IPS-11a (cell line): ENCODE measurements at regions not wholly inside any gene's neighbourhood (a gene's known extent, or its start where the extent isn't known, plus 50 kb on each side); places are given as distances from the start of the nearest gene placed in this dataset.
"Not testable (repeated sequence)": the region's sequence is repeated elsewhere in the genome, so short reads cannot be mapped to it uniquely, and the experiment has no call there.

Experiments used
- H3K4me3 ChIP-seq: one replicate; pipeline ENCODE4 v1.5.1; 2013; ENCODE audit warnings: low read depth, low read length, control low read depth

DNA sequence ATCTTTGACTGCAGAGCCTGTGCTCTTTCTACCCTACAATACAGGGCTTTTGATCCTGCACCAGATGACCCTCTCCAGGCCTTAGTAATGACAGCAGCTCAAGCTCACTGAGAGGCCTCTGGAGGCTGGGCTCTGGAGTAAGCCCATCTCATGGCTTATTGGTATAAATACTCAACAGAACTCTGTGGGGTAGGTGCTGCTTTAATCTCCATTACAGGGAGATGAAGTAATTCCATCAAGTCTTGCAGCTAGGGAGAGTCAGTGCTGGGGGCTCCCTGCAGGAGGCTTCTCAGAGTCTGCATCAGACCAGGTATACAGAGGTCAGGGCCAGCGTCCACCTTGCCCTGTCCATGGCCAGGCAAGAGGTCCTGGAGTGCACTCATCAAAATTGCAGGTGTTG lies 89.2 kb upstream of the SLC6A11 start:
- no peak overlapping the region for H3K4me3 ChIP-seq

DNA sequence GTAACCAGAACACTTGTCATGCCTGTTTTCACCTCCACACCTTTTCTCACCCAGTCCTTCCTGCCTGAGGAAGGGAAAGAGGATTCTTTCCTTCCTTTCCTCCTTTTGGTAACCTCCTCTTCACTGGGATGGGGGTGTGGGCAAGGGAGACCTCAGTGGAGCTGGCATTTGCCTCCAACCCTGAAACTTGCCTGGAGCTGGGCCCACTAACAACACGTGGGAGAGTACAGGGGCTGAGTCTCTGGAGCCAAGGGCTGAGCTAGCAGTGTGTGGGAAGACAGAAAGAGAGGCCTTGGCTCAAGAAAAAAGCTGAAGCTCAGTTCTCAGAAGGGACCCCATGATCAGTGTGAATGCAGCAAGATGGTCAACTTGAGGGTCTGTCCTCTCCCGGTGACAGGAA lies 86.6 kb upstream of the SLC6A11 start:
- no peak overlapping the region for H3K4me3 ChIP-seq

- no peak overlapping the region for H3K4me3 ChIP-seq
Observed at GRCh38 chr3:10732292-10732691, 83.7 kb upstream of the SLC6A11 start.

- no peak overlapping the region for H3K4me3 ChIP-seq
Observed at GRCh38 chr3:10733297-10733696, 82.7 kb upstream of the SLC6A11 start.

DNA sequence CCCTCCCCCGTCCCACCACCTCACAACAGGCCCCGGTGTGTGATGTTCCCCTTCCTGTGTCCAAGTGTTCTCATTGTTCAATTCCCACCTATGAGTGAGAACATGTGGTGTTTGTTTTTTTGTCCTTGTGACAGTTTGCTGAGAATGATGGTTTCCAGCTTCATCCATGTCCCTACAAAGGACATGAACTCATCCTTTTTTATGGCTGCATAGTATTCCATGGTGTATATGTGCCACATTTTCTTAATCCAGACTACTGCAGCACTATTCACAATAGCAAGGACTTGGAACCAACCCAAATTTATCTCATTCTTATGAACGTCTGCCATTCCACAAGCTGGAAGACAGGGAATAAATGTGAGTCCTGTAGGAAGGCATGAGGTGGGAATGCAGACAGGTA lies 79.6 kb upstream of the SLC6A11 start:
- H3K4me3 ChIP-seq: not testable (repeated sequence)

DNA sequence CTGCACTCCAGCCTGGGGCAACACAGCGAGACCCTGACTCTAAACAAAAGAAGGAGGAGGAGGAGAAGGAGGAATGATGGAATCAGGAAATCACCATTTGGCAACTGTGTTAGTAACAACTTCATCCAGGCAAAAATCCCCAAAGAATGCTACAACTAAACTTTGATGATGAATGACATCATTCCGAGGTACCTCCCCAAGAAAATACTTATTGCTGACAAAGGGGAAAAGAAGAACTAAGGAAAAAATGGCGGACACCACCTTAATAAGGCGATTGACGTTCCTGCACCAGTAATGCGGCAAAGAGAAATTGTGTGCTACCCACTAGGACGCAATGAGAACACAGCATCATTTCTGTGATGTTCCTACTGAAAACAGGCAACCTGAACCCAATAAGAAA lies 78.2 kb upstream of the SLC6A11 start:
- H3K4me3 ChIP-seq: no peak overlapping the region

GRCh38 chr3:10738688-10739372 lies 77.2 kb upstream of the SLC6A11 start:
- H3K4me3 ChIP-seq: peak overlapping the region; percentile 33

DNA sequence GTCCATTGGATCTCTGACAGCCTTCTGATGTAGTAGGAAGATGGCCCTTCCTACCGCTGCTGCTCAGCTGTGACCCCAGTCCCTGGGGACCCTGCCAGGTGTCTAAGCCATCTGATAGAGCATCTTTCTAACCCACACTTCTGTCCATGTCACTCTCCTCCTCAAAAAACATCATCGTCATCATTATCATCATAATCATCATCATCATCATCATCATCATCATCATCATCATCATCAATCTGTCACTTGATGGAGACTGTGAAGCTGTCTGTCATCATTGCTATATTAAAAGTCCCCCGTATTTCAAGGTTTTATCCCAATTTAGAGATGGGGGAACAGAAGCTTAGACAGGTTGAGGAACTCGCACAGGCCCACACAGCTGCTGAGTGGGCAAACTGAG lies 75.1 kb upstream of the SLC6A11 start:
- no peak overlapping the region for H3K4me3 ChIP-seq

DNA sequence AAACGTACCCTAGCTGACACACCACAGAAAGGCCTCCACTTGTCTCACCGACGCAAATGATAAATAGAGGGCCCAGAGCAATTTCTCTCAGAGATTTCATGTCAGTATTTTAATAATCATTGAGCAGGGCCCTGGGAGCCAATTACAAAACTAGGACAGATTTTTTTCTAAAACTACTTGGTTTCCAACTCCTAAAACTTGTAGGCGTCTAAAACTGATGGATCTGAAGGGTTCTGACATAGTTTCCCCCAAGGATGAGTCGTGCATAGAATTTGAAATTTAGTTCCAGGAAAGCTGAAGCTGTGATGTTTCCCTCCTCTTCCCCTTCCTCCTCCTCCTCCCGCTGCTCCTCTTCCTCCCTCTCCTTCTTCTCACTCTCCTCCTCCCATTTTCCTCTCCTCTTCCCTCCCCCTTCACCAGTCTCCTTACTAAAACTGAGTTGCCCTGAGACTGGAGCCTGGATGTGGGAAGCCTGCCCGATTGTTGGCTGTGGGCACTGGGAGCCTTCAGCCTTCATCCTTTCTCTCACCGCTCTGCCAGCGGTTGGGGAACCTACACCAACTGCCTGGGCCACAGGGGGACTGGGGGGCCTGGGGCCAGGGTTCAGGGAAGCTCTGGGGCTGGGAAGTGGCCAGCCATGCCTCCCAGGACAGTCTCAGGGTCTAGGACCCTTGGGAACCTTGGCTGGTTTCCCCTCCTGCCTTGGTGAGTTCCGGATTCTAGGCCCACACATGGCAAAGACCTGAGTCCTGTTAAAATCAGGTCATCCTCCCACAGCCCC lies 73.9 kb upstream of the SLC6A11 start:
- no peak overlapping the region for H3K4me3 ChIP-seq

DNA sequence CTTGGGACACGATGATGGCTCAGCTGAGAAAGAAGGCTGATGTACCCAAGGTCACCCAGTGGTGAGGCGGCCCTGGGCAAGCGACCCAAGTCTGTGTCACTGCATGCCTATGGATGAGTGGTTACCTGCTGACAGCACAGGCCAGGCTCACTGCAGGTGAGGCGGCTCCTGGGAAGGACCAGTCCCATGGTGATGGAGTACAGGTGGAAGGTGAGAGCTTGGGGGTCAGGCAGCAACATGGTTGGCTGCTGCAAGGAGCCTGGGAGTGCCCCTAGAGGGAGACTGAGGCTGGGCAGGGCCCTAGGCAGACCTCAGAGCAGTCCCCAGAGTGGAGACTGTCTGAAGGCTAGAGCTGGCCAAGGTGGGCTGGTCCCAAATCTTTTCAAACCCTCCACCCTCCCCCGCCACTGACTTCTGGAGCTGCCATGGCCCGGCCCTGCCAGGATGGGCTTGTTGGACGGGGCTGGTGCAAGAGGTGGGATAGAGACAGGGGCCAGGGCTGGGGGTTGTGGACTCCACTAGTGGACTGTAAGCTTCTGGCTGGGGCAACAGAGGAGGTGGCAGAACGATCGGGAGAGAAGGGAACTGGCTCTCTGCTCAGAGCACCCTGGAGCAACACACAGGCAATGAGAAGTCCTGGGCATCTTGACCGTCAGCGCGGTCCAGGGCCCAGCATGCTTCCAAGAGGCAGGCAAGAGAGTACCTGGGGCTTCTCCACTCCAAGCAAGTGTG lies 72.5 kb upstream of the SLC6A11 start:
- no peak overlapping the region for H3K4me3 ChIP-seq

GRCh38 chr3:10744098-10744465 lies 71.9 kb upstream of the SLC6A11 start:
- no peak overlapping the region for H3K4me3 ChIP-seq

DNA sequence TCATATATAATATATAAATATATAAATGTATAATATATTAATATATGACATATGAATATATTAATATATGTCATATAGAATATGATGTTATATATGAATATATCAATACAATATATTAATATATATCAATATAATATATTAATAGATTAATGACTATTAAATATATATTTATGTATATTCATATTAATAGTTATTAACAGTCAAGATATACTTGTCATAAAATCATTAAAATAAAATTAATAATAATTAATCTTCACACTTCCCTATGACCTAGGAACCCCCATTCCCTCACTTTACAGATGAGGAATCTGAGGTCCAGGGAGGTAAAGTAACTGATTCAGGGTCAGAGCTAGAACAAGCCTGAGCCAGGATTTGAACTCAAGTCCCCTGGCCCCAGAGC lies 70.6 kb upstream of the SLC6A11 start:
- no peak overlapping the region for H3K4me3 ChIP-seq

- no peak overlapping the region for H3K4me3 ChIP-seq
Observed at GRCh38 chr3:10746001-10746400, 70.0 kb upstream of the SLC6A11 start.

DNA sequence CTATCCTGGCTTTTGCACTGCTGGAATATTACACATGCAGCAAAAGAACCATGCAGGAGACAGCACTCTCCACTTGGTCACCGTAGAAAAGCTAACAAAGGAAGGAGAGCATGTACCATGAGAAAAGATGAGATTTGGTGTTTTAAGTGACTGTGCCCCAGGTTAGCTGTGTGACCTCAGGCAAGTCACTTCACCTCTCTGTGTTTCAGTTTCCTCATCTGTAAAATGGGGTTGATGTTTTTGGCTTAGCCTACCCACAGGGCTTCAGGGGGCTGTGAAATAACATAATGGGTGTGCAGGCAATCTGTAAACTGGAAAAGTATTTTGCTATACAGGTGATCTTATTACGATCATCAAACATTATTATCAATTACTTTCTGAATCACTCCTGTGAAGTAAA lies 69.3 kb upstream of the SLC6A11 start:
- H3K4me3 ChIP-seq: no peak overlapping the region

- H3K4me3 ChIP-seq: no peak overlapping the region
Observed at GRCh38 chr3:10747341-10747740, 68.7 kb upstream of the SLC6A11 start.

DNA sequence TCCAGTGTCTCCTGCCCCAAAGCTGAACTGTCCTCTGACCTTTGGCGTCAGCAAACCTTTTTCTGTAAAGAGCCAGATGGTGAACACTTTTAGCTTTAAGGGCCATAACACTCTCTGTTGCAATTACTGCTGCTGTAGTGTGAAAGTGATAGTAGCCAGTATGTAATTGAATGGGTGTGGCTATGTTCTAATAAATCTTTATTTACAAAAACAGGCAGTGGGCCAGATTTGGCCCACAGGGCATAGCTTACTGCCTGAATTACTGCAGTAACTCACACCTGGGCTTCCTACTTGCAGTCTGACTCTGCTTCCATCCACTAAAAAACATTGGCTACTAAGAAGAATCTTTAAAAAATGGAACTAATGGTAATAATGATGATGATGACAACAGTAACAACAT lies 68.0 kb upstream of the SLC6A11 start:
- no peak overlapping the region for H3K4me3 ChIP-seq

GRCh38 chr3:10753964-10754363 lies 62.1 kb upstream of the SLC6A11 start:
- no peak overlapping the region for H3K4me3 ChIP-seq

DNA sequence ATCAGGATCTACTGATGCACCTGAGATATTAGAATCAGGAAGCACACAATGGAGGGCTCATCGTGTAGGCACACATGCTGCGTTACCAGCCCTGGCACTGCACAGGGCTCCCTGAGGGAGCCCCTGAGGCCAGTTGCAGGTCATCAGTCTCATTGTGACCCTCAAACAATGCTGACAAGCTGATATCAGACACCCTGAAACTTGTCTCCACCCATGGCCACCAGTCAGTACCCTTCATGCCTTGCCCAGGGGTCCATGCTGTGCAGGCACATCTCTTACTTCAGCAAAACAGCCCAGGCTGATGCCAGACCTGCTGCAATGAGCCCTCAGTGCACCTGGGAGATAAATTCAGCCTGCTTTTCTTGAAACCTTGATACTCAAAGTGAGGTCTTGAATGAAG lies 59.5 kb upstream of the SLC6A11 start:
- H3K4me3 ChIP-seq: no peak overlapping the region

GRCh38 chr3:10757021-10757820 lies 58.8 kb upstream of the SLC6A11 start:
- H3K4me3 ChIP-seq: no peak overlapping the region

DNA sequence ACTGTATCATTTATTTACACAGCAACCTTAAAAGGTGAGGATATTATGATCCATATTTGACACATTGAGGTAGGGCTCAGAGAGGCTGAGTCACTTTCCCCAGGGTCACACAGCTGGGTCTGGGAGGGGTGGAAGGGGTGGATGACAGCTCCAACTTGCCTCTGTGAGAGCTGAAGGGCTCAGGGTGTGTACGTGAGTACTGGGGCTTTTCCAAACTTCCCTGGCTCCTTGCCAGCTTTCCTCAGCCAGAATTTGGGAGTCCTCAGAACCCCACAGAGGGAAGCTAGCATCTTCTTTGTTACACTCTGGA lies 58.3 kb upstream of the SLC6A11 start:
- no peak overlapping the region for H3K4me3 ChIP-seq

GRCh38 chr3:10758304-10759037 lies 57.6 kb upstream of the SLC6A11 start:
- H3K4me3 ChIP-seq: no peak overlapping the region
